HepG2 (cell line): ENCODE measurements at regions not wholly inside any gene's neighbourhood (a gene's known extent, or its start where the extent isn't known, plus 50 kb on each side); places are given as distances from the start of the nearest gene placed in this dataset.
A peak's percentile ranks its signal among the peaks of the same experiment; 100 is the strongest.

ENCODE experiments used
- CENPT ChIP-seq: sonication (generic); formaldehyde crosslinking; IDR thresholded peaks from 2 replicates; pipeline ENCODE4 v1.8.0; 2022; ENCODE audit warnings: low read depth, mild to moderate bottlenecking, moderate library complexity, missing genetic modification reagents
- HNF4A ChIP-seq: sonication (generic); formaldehyde crosslinking; IDR thresholded peaks from 2 replicates; pipeline ENCODE4 v1.4.0; 2020; ENCODE audit warnings: missing genetic modification reagents
- HOXA5 ChIP-seq: sonication (generic); formaldehyde crosslinking; IDR thresholded peaks from 2 replicates; pipeline ENCODE4 v1.4.0; 2020; ENCODE audit warnings: missing genetic modification reagents
- KLF6 ChIP-seq: IDR thresholded peaks from 2 replicates; pipeline ENCODE4 v1.8.0; 2016; ENCODE audit warnings: missing biosample characterization, missing genetic modification reagents
- LCORL ChIP-seq, 2 experiments: fragments of 450-650 bp in 1 of 2; sonication (generic) in 1 of 2; formaldehyde crosslinking in 1 of 2; IDR thresholded peaks; 2 replicates each; pipeline versions ENCODE4 v1.5.0 to v1.6.1; 2017 to 2020; ENCODE audit warnings: antibody characterized with exemption in 1 of 2, missing genetic modification reagents in 1 of 2
- MAFG ChIP-seq: sonication (generic); formaldehyde crosslinking; IDR thresholded peaks from 2 replicates; pipeline ENCODE4 v1.5.1; 2020; ENCODE audit warnings: mild to moderate bottlenecking, missing genetic modification reagents
- MTF2 ChIP-seq: sonication (generic); formaldehyde crosslinking; IDR thresholded peaks from 2 replicates; pipeline ENCODE4 v1.5.0; 2020; ENCODE audit warnings: missing genetic modification reagents, borderline replicate concordance
- NFKBIZ ChIP-seq: IDR thresholded peaks from 2 replicates; pipeline ENCODE4 v1.6.1; 2018; ENCODE audit warnings: missing genetic modification reagents, missing compliant biosample characterization
- NR2F6 ChIP-seq, 2 experiments: IDR thresholded peaks; 2 replicates each; pipeline ENCODE4 v1.6.1; 2016; ENCODE audit warnings: antibody characterized with exemption in 1 of 2, mild to moderate bottlenecking in 1 of 2
- SMARCC2 ChIP-seq: fragments of 450-650 bp; IDR thresholded peaks from 2 replicates; pipeline ENCODE4 v1.6.1; 2017; ENCODE audit warnings: antibody characterized with exemption, mild to moderate bottlenecking
- TCF12 ChIP-seq, 2 experiments: fragments of 450-650 bp in 1 of 2; sonication (generic) in 1 of 2; formaldehyde crosslinking in 1 of 2; IDR thresholded peaks; 2 replicates each; pipeline versions ENCODE4 v1.6.1 to v1.8.0; 2017 to 2022; ENCODE audit warnings: antibody characterized with exemption in 1 of 2, mild to moderate bottlenecking in 1 of 2, missing genetic modification reagents in 1 of 2, moderate library complexity in 1 of 2
- TEAD2 ChIP-seq: sonication (generic); formaldehyde crosslinking; IDR thresholded peaks from 2 replicates; pipeline ENCODE4 v1.9.0; 2021; ENCODE audit warnings: missing genetic modification reagents
- XRCC5 ChIP-seq: fragments of 200-400 bp; formaldehyde crosslinking; optimal IDR thresholded peaks from 2 replicates; pipeline ENCODE3; 2017; ENCODE audit warnings: mild to moderate bottlenecking, low read length
- ZFP36 ChIP-seq: fragments of 150-350 bp; IDR thresholded peaks from 2 replicates; pipeline ENCODE4 v1.6.1; 2018; ENCODE audit warnings: borderline replicate concordance, low read length, low read depth; ENCODE audit not compliant: partially characterized antibody
- ZNF224 ChIP-seq: sonication (generic); formaldehyde crosslinking; IDR thresholded peaks from 2 replicates; pipeline ENCODE4 v1.5.0; 2020; ENCODE audit warnings: mild to moderate bottlenecking, missing genetic modification reagents
- ZNF264 ChIP-seq: sonication (generic); formaldehyde crosslinking; IDR thresholded peaks from 2 replicates; pipeline ENCODE4 v1.4.0; 2020; ENCODE audit warnings: missing genetic modification reagents
- TF ChIP-seq, protein P1 (sequence below): sonication (generic); formaldehyde crosslinking; conservative IDR thresholded peaks from 2 replicates; pipeline ENCODE4 v1.8.1; 2023; ENCODE audit warnings: missing genetic modification reagents
- TF ChIP-seq, protein P2 (sequence below): sonication (generic); formaldehyde crosslinking; IDR thresholded peaks from 2 replicates; pipeline ENCODE4 v1.4.0; 2020; ENCODE audit warnings: mild to moderate bottlenecking, missing genetic modification reagents
- TF ChIP-seq, protein P3 (sequence below): sonication (generic); formaldehyde crosslinking; IDR thresholded peaks from 2 replicates; pipeline ENCODE4 v1.5.1; 2020; ENCODE audit warnings: mild to moderate bottlenecking, missing genetic modification reagents

DNA sequence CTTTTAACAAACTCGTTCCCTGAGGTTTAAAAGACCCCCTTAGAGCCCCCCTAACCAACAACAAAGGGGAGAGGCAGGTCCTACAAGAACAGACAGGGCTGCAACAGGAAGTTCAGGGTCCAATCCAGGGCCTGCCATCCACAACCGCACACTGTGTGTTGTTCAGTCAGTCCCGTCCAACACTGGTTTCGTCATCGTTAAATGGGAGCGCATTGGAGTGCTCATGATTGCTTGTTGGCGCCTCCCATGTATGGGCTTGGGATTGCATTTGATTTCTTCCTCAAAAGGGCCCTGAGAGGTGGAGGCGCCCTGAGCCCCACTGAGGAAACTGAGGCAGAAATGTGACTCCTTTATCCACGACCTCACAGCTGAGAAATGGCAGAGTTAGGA, 174.1 kb downstream of the MN1 start (continued):
- TF ChIP-seq LCORL (IDR thresholded peaks at IDR 0.05): no peak
- TF ChIP-seq LCORL (CRISPR knock-in tag; IDR thresholded peaks at IDR 0.05): peak; percentile 46; the same call in 1 of the 2 replicates
- TF ChIP-seq, protein P1, sequence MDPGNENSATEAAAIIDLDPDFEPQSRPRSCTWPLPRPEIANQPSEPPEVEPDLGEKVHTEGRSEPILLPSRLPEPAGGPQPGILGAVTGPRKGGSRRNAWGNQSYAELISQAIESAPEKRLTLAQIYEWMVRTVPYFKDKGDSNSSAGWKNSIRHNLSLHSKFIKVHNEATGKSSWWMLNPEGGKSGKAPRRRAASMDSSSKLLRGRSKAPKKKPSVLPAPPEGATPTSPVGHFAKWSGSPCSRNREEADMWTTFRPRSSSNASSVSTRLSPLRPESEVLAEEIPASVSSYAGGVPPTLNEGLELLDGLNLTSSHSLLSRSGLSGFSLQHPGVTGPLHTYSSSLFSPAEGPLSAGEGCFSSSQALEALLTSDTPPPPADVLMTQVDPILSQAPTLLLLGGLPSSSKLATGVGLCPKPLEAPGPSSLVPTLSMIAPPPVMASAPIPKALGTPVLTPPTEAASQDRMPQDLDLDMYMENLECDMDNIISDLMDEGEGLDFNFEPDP: no peak
- TF ChIP-seq TCF12 (IDR thresholded peaks at IDR 0.05): no peak
- TF ChIP-seq TCF12 (CRISPR knock-in tag; IDR thresholded peaks at IDR 0.05): no peak
- no peak for TF ChIP-seq ZNF224 (CRISPR knock-in tag)
- TF ChIP-seq NR2F6 (IDR thresholded peaks at IDR 0.05): no peak
- TF ChIP-seq NR2F6 (CRISPR knock-in tag; IDR thresholded peaks at IDR 0.05): peak; percentile 44; the same call in 1 of the 2 replicates
- peak; percentile 38 for TF ChIP-seq XRCC5
- no peak for TF ChIP-seq TEAD2
- no peak for TF ChIP-seq NFKBIZ (CRISPR knock-in tag)
- TF ChIP-seq, protein P2, sequence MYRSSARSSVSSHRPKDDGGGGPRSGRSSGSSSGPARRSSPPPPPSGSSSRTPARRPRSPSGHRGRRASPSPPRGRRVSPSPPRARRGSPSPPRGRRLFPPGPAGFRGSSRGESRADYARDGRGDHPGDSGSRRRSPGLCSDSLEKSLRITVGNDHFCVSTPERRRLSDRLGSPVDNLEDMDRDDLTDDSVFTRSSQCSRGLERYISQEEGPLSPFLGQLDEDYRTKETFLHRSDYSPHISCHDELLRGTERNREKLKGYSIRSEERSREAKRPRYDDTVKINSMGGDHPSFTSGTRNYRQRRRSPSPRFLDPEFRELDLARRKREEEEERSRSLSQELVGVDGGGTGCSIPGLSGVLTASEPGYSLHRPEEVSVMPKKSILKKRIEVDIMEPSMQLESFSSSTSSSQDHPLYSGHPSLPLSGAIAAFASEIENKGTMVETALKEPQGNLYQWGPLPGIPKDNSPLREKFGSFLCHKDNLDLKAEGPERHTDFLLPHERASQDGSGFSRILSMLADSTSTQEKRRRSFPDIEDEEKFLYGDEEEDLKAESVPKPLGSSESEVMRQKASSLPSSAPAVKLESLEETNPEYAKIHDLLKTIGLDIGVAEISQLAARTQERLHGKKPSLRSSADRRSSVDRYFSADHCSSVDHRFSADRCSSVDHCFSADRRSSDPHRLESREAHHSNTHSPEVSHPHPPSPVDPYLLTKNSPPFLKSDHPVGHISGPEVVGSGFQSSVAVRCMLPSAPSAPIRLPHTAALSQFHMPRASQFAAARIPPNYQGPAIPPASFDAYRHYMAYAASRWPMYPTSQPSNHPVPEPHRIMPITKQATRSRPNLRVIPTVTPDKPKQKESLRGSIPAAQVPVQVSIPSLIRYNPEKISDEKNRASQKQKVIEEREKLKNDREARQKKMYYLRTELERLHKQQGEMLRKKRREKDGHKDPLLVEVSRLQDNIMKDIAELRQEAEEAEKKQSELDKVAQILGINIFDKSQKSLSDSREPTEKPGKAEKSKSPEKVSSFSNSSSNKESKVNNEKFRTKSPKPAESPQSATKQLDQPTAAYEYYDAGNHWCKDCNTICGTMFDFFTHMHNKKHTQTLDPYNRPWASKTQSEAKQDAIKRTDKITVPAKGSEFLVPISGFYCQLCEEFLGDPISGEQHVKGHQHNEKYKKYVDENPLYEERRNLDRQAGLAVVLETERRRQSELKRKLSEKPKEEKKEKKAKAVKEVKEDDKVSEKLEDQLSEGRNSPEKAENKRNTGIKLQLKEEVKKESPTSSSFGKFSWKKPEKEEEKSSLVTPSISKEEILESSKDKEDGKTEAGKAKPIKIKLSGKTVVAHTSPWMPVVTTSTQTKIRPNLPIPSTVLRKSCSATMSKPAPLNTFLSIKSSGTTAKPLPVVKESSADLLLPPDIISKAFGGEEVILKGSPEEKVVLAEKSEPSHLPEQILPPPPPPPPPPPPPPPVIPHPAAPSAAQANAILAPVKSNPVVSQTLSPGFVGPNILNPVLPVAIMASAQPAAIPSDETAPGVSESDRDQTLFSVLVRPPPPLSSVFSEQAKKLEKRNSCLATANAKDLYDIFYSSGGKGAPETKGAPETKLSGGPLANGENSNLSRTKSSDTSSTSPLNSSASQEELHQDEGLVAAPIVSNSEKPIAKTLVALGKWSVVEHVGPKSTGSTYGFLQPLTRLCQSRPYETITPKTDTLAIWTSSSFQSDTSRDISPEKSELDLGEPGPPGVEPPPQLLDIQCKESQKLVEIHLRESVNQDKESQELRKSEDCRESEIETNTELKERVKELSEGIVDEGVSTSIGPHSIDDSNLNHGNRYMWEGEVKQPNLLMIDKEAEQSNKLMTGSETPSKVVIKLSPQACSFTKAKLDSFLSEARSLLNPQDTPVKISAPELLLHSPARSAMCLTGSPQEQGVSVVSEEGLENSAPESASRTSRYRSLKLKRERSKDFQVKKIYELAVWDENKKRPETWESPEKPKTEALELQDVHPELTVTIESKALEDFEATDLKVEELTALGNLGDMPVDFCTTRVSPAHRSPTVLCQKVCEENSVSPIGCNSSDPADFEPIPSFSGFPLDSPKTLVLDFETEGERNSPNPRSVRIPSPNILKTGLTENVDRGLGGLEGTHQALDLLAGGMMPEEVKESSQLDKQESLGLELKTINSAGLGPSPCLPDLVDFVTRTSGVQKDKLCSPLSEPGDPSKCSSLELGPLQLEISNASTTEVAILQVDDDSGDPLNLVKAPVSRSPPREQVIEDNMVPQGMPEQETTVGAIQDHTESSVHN: no peak
- TF ChIP-seq, protein P3, sequence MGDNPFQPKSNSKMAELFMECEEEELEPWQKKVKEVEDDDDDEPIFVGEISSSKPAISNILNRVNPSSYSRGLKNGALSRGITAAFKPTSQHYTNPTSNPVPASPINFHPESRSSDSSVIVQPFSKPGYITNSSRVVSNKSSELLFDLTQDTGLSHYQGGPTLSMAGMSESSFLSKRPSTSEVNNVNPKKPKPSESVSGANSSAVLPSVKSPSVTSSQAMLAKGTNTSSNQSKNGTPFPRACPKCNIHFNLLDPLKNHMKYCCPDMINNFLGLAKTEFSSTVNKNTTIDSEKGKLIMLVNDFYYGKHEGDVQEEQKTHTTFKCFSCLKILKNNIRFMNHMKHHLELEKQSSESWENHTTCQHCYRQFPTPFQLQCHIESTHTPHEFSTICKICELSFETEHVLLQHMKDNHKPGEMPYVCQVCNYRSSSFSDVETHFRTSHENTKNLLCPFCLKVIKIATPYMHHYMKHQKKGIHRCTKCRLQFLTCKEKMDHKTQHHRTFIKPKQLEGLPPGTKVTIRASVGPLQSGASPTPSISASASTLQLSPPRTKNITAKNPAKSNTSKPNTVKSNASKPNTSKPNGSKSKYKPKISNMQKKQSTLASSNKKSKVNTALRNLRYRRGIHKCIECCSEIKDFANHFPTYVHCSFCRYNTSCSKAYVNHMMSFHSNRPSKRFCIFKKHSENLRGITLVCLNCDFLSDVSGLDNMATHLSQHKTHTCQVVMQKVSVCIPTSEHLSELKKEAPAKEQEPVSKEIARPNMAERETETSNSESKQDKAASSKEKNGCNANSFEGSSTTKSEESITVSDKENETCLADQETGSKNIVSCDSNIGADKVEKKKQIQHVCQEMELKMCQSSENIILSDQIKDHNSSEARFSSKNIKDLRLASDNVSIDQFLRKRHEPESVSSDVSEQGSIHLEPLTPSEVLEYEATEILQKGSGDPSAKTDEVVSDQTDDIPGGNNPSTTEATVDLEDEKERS: peak; percentile 42; the same call in 1 of the 2 replicates
- peak; percentile 81 for TF ChIP-seq HNF4A (CRISPR knock-in tag)
- TF ChIP-seq KLF6 (CRISPR knock-in tag): no peak
- TF ChIP-seq SMARCC2: no peak
- no peak for TF ChIP-seq ZFP36
- no peak for TF ChIP-seq MAFG (CRISPR knock-in tag)
- no peak for TF ChIP-seq HOXA5 (CRISPR knock-in tag)
- 0 out of 2 replicates have a peak, but pooled peaks have one; percentile 38 for TF ChIP-seq ZNF264
- no peak for TF ChIP-seq MTF2
- TF ChIP-seq CENPT: no peak
